Lower leg skin (tissue), 3 donors: ENCODE measurements at regions not wholly inside any gene's neighbourhood (a gene's known extent, or its start where the extent isn't known, plus 50 kb on each side); places are given as distances from the start of the nearest gene placed in this dataset.

Experiments
- POLR2A ChIP-seq, 2 donors: fragments of 450-650 bp; IDR thresholded peaks; one replicate each; pipeline ENCODE4 v1.6.1; 2016 to 2017; ENCODE audit warnings: antibody characterized with exemption in 2 of 2, mild to moderate bottlenecking in 1 of 2, moderate library complexity in 1 of 2
- TF ChIP-seq, protein P1 (sequence below), 3 donors: fragments of 450-650 bp; IDR thresholded peaks; one replicate each; pipeline ENCODE4 v1.5.1; 2016; ENCODE audit warnings: antibody characterized with exemption in 3 of 3, mild to moderate bottlenecking in 3 of 3, moderate library complexity in 2 of 3

DNA sequence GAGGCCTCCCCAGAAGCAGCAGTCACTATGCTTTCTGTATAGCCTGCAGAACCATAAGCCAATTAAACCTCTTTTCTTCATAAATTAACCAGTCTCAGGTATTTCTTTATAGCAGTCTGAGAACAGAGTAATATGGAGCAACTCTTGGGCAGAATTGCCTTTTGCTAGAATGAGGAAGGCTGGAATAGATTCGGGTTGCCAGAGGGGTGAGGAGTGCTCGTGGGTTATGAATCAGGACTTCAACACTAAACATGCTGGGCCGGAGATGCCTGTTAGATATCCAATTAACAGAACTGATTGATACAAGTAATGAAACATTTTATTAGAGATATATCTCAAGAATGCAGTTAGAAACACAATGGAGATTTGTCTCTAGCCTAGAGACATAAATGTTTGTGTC, 140.9 kb upstream of the MAP3K1 start:
- TF ChIP-seq, protein P1, sequence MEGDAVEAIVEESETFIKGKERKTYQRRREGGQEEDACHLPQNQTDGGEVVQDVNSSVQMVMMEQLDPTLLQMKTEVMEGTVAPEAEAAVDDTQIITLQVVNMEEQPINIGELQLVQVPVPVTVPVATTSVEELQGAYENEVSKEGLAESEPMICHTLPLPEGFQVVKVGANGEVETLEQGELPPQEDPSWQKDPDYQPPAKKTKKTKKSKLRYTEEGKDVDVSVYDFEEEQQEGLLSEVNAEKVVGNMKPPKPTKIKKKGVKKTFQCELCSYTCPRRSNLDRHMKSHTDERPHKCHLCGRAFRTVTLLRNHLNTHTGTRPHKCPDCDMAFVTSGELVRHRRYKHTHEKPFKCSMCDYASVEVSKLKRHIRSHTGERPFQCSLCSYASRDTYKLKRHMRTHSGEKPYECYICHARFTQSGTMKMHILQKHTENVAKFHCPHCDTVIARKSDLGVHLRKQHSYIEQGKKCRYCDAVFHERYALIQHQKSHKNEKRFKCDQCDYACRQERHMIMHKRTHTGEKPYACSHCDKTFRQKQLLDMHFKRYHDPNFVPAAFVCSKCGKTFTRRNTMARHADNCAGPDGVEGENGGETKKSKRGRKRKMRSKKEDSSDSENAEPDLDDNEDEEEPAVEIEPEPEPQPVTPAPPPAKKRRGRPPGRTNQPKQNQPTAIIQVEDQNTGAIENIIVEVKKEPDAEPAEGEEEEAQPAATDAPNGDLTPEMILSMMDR (IDR thresholded peaks at IDR 0.05): no peak
- TF ChIP-seq POLR2A (IDR thresholded peaks at IDR 0.05): no peak
